AG04449 (cell line): ENCODE measurements at regions not wholly inside any gene's neighbourhood (a gene's known extent, or its start where the extent isn't known, plus 50 kb on each side); places are given as distances from the start of the nearest gene placed in this dataset.
"Not testable (repeated sequence)": the region's sequence is repeated elsewhere in the genome, so short reads cannot be mapped to it uniquely, and the experiment has no call there.

Source experiments
- CTCF ChIA-PET: fragments of 350-600 bp; formaldehyde crosslinking; extraction: SDS; loops from one replicate; lab custom pipeline; 2021; ENCODE audit warnings: antibody characterized with exemption; lab: Yijun Ruan, JAX
- POLR2A ChIA-PET: fragments of 400-600, 350-600 bp; formaldehyde crosslinking; extraction: SDS; loops from one replicate; lab custom pipeline; 2020; ENCODE audit warnings: antibody characterized with exemption, inconsistent platforms; lab: Yijun Ruan, JAX
- DNase-seq: peaks from one replicate; pipeline ENCODE4 v3.0.0-alpha.2; 2010; ENCODE audit warnings: low read depth, low spot score
- H3K4me3 ChIP-seq: 2 replicates; pipeline ENCODE4 v1.5.1; 2011; ENCODE audit warnings: low read depth, mild to moderate bottlenecking, control low read depth, low read length
- CTCF ChIP-seq: IDR thresholded peaks from one replicate; pipeline ENCODE4 v1.5.1; 2011; ENCODE audit warnings: mild to moderate bottlenecking, moderate library complexity, low read length, control low read depth, inconsistent platforms; ENCODE audit not compliant: insufficient read depth; ENCODE audit errors: missing control alignments

GRCh38 chr15:21271566-21271965 is 168.7 kb downstream of the POTEB3 start:
- ChIA-PET POLR2A (no interaction called here), CTCF (no interaction called here)
- no peak for DNase-seq
- TF ChIP-seq CTCF, result no peak
- no peak overlapping the region for H3K4me3 ChIP-seq

DNA sequence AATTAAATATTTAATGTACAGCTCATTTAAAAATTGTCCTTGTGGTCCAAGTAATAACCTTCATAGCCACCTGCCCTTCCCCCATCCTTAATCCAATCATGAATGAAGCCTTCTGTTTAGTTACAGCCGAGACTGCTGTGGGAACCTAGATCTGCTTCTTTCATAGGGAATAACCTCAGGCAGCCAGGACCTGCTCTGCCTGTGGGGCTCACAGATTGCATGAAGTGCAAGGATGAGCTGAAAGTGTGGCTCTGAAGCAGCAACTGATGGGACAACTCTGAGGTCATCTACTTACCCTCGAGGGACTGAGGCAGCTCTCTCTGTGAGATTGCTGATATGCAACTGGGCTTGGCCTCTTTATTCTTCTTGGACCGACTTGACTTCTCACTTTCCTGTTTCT is 169.8 kb downstream of the POTEB3 start:
- DNase-seq, result no peak
- H3K4me3 ChIP-seq, result no peak overlapping the region
- CTCF ChIA-PET, result no interaction called here
- POLR2A ChIA-PET, result no interaction called here
- no peak for TF ChIP-seq CTCF

DNA sequence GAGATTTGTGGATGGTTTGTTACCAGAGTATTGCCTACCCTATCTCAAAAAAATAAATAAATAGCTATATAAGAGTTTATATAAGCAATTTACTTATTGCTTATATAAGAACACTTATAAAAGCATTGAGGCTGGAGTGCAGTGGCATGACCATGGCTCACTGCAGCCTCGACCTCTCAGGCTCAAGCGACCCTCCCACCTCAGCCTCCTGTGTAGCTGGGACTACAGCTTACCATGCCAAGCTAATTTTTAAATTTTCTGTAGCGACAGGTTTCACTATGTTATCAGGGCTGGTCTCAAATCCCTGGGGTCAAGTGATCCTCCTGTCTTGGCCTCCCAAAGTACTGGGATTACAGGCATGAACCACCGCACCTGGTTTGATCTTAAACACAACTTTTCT is 170.6 kb downstream of the POTEB3 start:
- CTCF ChIA-PET, result not testable (repeated sequence)

DNA sequence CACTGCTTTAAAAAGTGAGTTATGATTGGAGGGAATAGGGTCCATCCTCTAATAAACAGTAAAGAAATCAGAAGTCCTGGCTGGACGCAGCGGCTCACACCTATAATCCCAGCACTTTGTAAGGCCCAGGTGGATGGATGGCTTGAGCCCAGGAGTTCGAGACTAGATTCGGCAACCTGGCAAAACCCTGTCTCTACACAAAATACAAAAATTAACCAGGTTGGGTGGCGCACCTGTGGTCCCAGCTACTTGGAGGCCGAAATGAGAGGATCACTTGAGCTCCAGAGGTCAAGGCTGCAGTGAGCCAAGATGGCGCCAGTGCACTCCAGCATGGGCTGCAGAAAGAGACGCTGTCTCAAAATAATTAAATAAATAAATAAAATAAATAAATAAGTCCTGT is 171.2 kb downstream of the POTEB3 start:
- no peak for TF ChIP-seq CTCF
- ChIA-PET CTCF (no interaction called here), POLR2A (no interaction called here)

More for the DNA sequence above, 170.6 kb downstream of the POTEB3 start:
- POLR2A ChIA-PET, DNase-seq, H3K4me3 ChIP-seq: not testable (repeated sequence)

GRCh38 chr15:21268436-21268940 is 171.8 kb downstream of the POTEB3 start:
- TF ChIP-seq CTCF, result no peak
- CTCF ChIA-PET, result no interaction called here
- no peak overlapping the region for H3K4me3 ChIP-seq
- POLR2A ChIA-PET, result no interaction called here
- no peak for DNase-seq

More for the DNA sequence above, 171.2 kb downstream of the POTEB3 start:
- DNase-seq, result no peak
- H3K4me3 ChIP-seq, result no peak overlapping the region

- no peak overlapping the region for H3K4me3 ChIP-seq
- no peak for TF ChIP-seq CTCF
- DNase-seq, result no peak
- ChIA-PET CTCF (no interaction called here), POLR2A (no interaction called here)
Observed at GRCh38 chr15:21267671-21268395, 172.5 kb downstream of the POTEB3 start.

- TF ChIP-seq CTCF, result no peak
- H3K4me3 ChIP-seq, result no peak overlapping the region
- DNase-seq, result no peak
- ChIA-PET POLR2A (no interaction called here), CTCF (no interaction called here)
Observed at GRCh38 chr15:21267226-21267625, 173.1 kb downstream of the POTEB3 start.

GRCh38 chr15:21265628-21266027 is 174.7 kb downstream of the POTEB3 start:
- DNase-seq, CTCF ChIA-PET, POLR2A ChIA-PET, H3K4me3 ChIP-seq: not testable (repeated sequence)
